ENCODE measurements at regions not wholly inside any gene's neighbourhood (a gene's known extent, or its start where the extent isn't known, plus 50 kb on each side); places are given as distances from the start of the nearest gene placed in this dataset.
A peak's percentile ranks its signal among the peaks of the same experiment; 100 is the strongest.

GRCh38 chr11:11750017-11750878 lies 91.5 kb upstream of the USP47 start:
- no peaks in the 10 kb centered on the region for H3K4me1 ChIP-seq (ENCODE audit: insufficient read depth, low read length)
- H3K4me3 ChIP-seq (replicated peaks in 1 of 3; ENCODE audit: insufficient read depth in 1 of 3, low read depth in 2 of 3, low read length in 3 of 3) = no peak overlapping the region
- CTCF ChIA-PET (ENCODE audit: low intra/inter-chr PET ratio, low total read pairs) = no interaction called here
- ATAC-seq (no peak), FAIRE-seq (no peak), DNase-seq (ENCODE audit: low spot score) (no peak)
- no TSS peak for BruUV-seq (replicated peaks)
- no peak overlapping the region for H3K4me2 ChIP-seq (ENCODE audit: low read depth, low read length)
- intact Hi-C loops (cut with micrococcal nuclease; ENCODE audit: unreplicated experiment) = no loop called here
- H3K27me3 ChIP-seq (ENCODE audit: control insufficient read depth in 1 of 2, insufficient read depth in 2 of 2, low read length in 2 of 2) = peaks cover 0 to 7% of the 10 kb centered on the region in 2 experiments; a peak in 2 of 5 replicates
- H4K20me1 ChIP-seq (ENCODE audit: insufficient read depth, low read length) = no peaks in the 10 kb centered on the region
- POLR2A ChIA-PET = no interaction called here
- H3K9me3 ChIP-seq (ENCODE audit: low read length) = no peaks in the 10 kb centered on the region
- in situ Hi-C loops (cut with HindIII; ENCODE audit: extremely low pct_ligation_motif_present, low pct_unique_long_range_greater_than_20kb) = no loop called here
- H3K79me2 ChIP-seq (ENCODE audit: insufficient read depth, low read length) = no peaks in the 10 kb centered on the region
- H3K36me3 ChIP-seq (replicated peaks in 1 of 2; ENCODE audit: control insufficient read depth in 1 of 2, insufficient read depth in 2 of 2, low read length in 2 of 2) = no peaks in the 10 kb centered on the region
- H2AFZ ChIP-seq (ENCODE audit: low read length) = no peak overlapping the region
- no peak overlapping the region for H3K27ac ChIP-seq (ENCODE audit: extremely low read length, insufficient read depth, low read length)
- no peak overlapping the region for H3K9ac ChIP-seq (ENCODE audit: insufficient read depth, low read depth, low read length)
- 2% methylated on average over 2 of the region's 2 CpGs for WGBS (ENCODE audit: low lambda C conversion rate)
- TF ChIP-seq, protein P1, sequence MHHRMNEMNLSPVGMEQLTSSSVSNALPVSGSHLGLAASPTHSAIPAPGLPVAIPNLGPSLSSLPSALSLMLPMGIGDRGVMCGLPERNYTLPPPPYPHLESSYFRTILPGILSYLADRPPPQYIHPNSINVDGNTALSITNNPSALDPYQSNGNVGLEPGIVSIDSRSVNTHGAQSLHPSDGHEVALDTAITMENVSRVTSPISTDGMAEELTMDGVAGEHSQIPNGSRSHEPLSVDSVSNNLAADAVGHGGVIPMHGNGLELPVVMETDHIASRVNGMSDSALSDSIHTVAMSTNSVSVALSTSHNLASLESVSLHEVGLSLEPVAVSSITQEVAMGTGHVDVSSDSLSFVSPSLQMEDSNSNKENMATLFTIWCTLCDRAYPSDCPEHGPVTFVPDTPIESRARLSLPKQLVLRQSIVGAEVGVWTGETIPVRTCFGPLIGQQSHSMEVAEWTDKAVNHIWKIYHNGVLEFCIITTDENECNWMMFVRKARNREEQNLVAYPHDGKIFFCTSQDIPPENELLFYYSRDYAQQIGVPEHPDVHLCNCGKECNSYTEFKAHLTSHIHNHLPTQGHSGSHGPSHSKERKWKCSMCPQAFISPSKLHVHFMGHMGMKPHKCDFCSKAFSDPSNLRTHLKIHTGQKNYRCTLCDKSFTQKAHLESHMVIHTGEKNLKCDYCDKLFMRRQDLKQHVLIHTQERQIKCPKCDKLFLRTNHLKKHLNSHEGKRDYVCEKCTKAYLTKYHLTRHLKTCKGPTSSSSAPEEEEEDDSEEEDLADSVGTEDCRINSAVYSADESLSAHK (CRISPR knock-in tag; IDR thresholded peaks at IDR 0.05; ENCODE audit: borderline replicate concordance) = no peak
- TF ChIP-seq ZFP36L1 (CRISPR knock-in tag; IDR thresholded peaks at IDR 0.05) (no peak), IRF1 (CRISPR knock-in tag; IDR thresholded peaks at IDR 0.05; ENCODE audit: low read depth) (no peak), CEBPB (IDR thresholded peaks at IDR 0.05; ENCODE audit: borderline replicate concordance, low read depth, low read length) (peak; percentile 48; the same call in 1 of the 2 replicates)
